Stimulated activated CD4-positive, alpha-beta T cell treated with anti-CD3 and anti-CD28 coated beads, Interleukin-15, amount 100 ng/mL, for 1 hour (primary cell): ENCODE measurements at regions not wholly inside any gene's neighbourhood (a gene's known extent, or its start where the extent isn't known, plus 50 kb on each side); places are given as distances from the start of the nearest gene placed in this dataset.

ENCODE experiments used
- DNase-seq, 2 donors: peaks; one replicate each; pipeline ENCODE4 v3.0.0-alpha.2; 2020; ENCODE audit warnings: low read depth in 1 of 2, low spot score in 1 of 2

DNA sequence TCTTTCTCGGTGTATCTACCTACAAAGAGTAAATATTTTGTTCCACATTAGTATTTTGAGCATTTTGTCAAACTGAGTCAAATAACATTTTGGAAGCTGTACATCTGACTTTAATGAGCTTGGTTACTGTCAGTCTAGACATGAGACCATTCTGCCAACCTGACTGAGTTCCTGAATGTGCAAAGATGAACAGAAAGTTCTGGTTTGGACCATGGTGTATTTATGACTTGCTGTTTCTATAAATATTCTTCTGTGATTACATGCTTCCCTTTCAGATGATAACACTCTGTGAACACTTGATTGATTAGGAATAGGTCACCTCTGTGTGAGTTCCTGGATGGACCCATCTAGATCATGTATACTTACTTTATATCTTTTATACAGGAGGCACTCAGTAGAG is 827.8 kb downstream of the VRK1 start:
- DNase-seq = no peak

DNA sequence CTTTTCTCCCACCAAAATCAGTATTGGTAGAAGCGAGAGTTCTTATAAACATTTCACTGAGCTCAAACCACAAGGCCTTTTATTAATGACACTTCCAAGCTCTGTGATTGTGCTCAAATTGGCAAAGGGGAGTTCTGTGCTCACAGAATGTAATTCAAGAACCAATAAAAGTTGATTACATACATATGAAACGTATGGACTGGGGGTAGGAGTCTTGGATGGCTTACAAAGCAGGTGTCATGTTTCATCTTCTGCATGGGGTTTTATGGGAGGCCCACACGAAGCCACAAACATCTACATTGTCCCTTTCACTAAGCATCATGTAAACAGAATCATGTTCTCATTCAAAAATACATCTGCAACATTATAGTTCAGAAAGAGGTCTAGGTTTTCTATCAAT is 828.3 kb downstream of the VRK1 start:
- no peak for DNase-seq

DNA sequence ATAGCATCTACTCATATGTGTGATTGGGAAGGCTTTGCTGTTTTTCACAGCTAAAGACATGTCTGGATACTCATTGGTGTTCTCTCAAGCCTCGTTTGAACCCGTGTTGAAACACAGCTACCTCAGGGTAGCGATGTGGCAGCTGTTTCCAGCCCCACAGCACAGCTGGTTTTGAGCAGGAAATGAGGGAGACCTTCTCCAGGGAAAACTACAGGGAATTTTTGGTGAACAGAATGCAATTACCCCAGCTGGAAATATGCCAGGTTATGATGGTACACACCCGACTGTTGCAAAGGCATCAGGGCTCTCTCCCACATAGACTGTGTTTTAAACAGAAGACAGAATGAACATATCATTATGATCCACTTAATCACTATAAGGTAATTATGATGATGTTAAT is 828.9 kb downstream of the VRK1 start:
- no peak for DNase-seq

DNA sequence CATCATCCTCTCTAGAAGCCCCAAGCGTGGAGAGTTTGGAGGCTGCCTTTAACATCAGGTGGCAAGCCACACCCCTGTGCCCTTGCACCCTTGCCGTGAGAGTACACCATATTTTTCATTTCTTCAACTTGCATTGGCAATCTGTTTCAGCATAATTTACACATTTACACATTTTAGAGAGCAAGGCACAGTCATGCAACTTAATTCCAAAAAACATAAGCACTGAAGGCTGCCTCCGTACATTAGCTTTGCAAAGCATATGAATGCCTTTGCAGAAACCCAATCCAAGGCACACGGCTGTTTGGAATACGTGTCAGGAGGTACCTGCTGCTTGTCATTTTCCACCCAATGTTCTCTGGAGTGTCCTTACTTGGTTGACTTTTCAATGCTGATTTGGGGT is 833.1 kb downstream of the VRK1 start:
- DNase-seq = no peak

DNA sequence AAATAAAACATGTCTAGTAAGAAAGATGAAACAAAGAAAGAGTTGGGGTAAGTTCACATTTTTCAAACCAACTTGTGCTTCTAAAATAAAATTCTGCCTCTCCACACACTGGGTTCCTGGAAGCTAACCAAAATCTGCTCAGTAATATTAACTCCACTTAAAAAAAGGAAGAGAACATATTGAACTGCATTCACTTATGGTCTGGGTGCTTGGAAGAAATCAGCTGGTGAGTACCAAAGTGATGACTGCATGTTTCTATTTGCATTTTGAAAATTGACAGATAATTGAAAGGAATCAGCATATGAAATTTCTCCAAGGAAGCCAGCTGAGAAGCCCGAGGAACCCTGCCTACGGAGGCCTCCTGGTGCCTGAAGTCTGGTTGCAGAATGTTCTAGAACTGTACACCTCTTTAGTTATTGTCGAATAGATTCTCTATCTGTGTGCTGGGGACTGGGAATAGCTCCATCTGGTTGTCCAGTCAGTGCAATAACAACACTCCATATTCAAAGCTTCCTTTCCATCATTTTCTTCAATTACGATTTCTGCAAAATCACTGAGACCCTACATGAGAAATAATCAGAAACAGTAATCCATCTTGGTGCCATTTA is 836.1 kb downstream of the VRK1 start:
- DNase-seq = no peak

DNA sequence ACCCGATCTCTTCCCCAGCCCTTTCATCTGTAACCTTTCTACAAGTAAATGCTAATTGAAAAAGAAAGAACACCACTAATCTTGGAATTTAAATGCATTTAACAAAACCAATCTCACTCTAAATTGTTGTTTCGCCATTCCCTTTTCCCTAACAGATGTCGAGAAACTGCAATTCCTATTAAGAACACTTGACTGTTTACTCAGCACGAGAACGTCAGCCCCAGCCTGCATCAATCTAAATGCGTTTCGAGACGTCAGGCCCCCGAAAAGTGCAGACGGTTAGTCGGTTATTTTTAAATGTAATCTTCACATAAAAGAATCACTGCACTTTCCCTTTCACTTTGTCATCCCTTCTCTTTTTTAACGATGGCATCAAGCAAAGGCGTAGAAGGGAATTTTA is 837.6 kb downstream of the VRK1 start:
- peak in 1 of 2 donors; percentile 4 for DNase-seq

DNA sequence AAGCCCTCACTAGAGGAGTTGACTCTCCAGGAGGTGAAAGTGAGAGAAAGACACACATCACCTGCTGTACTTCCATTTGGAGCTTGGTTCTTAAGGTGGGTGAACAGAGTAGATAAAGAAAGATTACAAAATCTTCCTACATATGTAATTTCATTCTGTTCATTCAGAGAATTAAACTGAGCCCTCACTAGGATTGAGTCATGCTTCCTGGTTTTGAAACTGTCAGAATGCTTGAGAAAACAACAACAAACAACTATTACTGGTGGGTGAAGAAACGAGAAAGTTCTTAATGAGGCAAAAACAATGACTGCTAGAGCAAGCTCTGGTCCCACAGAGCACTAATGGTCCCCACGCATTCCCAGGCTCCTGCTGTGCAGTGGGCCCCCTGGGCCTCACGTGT is 841.7 kb downstream of the VRK1 start:
- no peak for DNase-seq

DNA sequence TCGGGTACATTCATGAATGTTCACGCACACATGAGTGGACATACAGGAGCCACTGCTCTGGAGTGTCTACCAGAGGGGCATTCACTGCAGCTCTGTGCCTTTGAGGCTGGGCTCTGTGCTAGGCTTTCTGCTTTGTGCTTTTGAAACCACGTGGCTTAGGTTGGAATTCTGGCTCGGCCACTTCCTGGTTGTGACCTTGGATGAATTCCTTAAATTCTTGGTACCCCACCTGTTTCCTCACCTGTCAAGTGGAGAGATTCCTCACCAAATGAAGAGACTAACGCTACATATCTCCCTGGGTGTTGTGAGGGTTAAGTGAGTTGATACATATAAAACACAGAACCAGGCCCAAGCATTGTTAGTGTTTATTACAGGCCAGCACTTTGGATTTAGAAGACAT is 842.8 kb downstream of the VRK1 start:
- DNase-seq = no peak

DNA sequence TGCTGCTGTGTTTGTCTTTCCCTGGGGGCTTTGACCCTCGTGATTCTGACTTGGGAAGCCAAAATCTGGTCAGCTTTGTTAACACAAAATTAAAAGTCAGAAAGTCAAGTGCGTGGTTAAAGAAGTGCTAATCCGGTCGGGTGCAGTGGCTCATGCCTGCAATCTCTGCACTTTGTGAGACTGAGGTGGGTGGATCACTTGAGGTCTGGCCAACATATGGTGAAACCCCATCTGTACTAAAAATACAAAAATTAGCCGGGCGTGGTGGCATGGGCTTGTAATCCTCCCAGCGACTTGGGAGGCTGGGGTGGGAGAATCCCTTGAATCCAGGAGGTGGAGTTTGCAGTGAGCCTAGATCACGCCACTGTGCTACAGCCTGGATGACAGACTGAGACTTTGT is 844.6 kb downstream of the VRK1 start:
- DNase-seq = no peak

DNA sequence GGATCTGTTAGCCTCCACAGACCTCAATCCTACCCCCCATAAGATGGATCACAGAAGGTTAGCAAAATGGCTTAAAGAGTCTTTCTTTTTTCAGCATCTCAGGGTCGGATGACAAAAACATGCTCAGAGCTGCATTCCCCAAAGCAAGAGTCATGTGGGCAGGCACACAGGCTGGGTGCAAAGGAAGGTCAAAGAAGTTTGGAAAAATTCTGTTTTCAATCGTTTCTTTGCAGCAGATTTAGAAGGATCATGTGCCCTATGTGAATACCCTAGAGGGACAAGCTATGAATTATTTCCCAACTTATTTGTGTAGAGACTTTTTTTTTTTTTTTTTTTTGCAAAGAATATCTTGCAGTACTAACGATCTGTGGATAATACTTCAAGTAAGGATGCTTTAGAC is 845.4 kb downstream of the VRK1 start:
- DNase-seq = no peak

DNA sequence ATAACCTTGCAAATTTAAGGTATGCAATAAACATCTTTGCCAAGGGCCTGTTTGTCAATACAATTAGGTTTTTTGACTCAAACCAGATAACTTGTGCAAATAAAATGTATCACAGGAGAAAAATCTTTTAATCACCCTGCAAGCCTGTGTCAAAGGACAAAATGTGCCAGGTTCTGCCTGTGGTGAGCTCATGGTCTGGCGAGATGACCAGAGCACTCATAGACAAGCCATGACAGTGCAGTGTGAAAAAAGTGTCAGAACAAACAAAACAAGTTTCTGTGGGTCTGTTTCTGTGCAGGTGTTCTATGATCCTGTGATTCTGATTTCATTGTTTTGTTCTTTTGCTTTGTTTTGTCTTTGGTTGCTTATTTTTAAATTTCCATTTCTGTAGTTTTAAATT is 847.2 kb downstream of the VRK1 start:
- DNase-seq = no peak

DNA sequence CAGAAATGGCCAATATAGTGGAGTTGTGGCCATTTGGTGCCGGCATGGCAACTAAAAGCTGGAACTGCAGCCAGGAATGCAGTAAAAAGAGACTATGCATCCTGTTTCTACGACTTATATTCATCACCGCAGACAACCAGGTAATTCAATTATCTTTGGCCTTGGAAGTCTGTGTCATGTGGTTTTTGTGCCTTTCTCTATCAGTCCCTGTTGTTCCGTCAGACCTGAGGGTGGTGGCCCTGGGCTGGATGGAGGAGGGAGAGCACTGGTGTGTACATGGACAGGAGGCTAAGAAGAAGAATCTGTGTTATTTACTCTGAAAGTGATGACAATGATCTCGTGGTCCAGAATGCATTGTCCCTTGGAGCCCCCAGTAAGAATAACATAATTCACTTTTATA is 852.6 kb downstream of the VRK1 start:
- no peak for DNase-seq

DNA sequence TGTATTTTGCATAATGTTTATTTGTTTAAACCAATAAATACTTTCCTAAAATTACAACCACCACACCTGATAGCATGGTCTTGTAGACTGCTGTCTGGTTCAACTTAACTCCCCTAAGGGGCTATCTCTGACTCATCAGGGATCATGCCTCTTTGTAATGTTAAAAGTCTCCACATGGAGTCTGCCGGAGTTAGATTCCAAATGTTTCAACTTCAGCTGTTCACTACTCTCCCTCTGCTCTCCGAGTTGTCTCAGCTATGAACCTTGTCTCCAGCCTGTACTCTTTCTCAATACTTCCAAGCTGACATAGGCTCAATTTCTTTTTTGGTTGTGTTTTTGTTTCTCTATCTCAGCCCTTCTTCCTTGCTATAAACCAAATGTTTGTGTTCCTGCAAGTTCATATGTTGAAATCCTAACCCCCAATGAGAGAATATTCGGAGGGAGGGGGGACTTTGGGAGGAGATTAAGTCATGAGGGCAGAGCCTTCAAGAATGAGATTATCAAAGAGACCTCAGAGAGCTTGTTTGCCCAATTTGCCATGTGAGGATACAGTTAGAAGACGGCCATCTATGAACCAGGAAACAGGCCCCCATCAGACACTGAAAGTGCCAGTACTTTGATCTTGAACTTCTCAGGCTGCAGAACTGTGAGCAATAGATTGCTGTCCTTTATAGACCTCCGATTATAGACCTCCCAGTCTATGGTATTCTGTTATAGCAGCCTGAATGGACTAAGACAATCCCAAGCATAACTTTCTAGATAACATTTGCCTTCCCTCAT is 858.2 kb downstream of the VRK1 start:
- DNase-seq = no peak

DNA sequence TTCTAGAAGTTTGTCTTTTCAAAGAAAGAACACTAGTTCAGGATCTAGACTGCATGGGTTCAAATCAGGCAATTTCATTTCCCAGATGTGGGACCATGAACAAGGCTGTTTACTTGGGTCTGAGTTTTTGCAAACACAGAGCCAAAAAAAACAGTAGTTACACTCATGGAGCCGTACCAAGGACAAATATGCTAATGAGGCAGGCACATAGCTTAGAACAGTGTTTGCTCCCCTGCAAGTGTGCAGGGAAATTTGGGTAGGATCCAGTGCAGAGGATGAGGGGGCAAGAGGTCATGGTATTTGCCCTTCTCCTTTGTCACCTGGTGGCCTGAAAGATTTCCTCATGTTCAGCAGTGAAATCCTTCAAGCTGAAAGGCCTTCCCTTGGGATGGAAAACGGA is 860.4 kb downstream of the VRK1 start:
- no peak for DNase-seq

DNA sequence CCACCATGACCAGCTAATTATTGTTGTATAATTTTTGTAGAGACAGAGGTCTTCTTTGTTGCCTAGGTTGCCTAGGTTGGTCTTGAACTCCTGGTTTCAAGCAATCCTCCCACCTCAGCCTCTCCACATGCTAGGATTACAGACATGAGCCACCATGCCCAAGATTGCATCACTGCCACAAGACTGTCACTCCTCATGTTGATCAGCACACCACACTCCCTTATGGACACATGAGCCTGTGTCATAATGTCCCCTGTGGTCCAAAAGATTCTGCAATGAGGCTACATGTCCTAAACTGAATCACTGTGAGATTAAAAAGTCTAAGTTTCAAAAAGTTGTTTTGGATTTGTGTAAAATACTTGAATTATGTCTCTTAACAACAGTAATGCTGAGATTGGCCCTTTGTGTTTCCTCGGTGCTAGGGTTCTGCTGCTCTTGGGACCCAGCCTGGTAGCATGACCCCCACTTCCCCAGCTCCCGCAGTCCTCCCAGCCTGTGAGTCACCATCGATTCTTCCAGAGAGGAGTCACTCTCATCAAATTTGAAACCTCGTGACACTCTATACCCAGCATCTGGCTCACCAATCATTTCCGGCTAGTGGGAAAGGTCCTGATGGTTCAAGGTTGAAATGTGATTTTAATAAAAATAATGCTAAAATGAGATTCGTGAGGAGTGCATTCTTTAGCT is 890.9 kb downstream of the VRK1 start:
- no peak for DNase-seq

DNA sequence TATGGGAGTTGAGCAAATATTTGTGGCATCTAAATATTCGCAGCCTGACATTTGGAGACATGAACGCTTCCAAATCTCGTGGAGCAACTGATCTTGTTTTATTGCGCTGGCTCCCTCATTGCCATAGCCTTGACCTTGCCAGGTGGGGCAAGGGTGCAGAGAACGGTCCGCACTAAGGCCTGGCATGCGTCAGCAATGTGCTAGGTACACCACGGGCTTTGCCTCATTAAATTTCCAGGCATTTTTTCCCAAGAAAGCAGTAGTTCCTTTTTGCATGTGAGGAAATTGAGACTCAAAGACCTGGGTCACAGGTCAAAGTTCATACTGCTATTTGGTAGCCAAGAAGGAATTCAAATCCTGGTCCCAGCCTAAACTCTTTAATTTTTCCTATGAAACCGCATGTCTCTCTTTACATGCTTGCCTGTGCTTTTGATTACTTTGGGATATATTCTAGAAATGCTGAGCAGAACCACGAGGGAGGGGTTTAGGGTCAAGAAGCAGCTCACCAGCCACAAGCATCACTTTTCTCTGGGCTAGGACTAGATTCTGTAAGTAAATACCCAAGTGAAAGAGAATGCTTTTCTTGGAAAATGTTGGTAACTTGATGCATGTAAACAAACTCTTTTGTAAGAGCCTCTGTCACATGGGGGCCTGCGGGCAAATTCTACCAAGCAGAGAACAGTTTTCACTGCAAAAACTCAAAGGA is 891.6 kb downstream of the VRK1 start:
- no peak for DNase-seq

DNA sequence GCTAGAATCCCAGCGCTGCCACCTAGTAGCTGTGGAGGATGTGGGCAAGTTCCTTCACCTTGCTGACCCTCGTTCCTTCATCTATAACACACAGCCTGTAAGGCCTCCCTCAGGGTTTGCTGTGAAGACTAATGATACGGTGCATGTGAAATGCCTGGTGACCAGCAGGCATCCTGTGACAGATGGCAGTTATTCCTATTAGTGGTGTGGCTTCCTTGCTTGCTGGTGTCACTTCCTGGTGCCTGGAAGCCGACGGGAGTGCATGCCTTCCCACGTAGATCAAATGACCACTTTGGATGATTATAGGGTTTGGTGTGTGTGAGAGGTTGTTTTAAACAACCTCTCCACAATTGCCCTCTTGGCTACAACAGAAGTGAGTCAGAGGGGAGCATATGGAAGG is 894.9 kb downstream of the VRK1 start:
- no peak for DNase-seq

DNA sequence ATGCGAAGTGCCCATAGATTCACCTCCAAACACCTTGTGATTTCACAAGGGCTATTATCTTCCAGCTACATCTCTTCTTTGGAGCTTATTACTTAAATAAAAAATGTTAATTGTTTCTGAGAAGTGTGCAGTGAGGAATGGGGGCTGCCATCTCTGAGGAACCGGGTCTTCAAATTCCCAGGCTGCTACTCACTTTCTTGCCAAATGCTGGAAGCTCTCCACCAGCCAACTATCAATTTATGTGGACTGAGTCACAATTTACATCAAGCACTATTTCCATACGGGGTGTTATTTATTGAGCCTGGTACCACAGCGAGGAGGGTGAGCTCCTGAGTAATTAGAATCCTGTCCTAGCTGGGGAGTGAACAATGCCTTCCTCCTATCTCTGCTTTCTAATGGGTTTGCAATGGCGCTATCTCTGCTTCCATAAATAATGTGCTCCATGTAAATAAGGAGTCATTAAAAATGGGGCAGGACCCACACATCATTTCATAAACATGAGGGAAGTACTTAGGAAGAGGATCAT is 898.3 kb downstream of the VRK1 start:
- no peak for DNase-seq

DNA sequence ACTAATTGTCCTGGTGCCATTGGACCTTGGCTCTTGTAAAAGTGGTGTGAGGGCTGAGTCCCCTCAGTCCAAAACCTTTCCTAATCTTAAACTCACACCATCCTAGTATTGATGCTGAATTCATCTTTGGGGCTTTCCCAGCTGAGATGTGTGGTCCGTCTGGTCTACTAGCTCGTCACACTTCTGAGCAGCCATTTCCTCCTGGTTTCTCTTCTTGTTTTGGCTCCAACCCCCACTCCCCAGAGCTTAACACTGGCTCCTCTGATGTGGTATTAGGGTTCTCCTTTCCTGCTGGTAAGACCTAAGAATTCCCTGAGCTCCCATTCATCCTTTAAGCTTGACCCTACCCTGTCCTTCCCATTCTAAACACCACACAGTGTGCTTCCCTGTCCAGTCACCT is 900.6 kb downstream of the VRK1 start:
- DNase-seq = no peak

DNA sequence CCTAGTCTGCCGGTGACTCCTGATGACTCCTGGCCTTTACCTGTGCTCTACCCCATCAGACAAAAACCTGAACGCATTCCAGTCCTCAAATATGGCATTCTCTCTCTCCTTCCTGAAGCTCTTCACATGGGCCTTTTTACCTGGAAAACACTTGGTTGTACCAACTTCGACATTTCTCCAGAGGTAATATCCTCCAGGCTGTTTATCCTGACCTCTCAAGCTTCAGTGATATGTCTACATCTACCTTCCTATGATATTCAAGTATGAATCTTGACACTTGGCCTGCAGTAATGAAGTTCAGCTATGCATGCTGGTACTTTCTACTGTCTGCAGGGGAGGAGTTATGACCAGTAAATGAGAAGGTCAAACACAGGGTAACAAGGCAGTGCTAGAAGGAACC is 901.8 kb downstream of the VRK1 start:
- no peak for DNase-seq

DNA sequence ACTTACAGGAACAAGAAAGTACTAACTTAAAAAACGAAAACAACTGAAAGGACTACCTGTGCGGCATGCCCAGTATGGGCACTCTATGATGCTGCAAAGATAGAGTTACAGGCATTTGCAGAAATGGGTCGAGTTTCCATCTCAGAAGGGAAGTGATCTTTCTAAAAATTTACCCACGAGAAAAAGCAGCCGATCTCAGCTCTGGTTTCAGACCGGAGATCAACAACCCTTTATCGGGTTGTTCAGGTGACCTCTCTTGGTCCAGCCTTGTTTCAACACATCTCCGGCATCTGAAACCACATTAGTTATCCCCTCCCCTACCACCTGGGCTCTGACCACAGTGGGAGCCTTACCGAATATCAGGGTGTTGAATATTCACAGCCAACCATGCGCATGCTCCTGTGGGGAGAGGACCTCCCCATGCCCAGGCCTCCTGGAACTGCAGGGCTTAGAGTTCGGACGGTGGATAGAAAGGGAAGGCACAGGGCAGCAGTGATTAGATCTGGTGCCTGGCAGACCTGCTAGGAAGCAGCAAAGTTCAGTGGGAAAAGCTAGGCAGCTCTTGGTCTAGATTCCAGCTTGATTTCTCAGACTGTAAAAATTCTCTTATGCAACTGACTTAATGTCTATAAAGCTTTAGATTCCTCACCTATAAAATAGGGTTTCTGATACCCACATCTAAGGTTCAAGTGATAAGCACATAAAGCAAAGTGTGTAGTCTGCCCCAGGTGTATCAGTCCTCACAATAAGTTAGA is 906.0 kb downstream of the VRK1 start:
- DNase-seq = no peak
